ENCODE measurements at regions not wholly inside any gene's neighbourhood (a gene's known extent, or its start where the extent isn't known, plus 50 kb on each side); places are given as distances from the start of the nearest gene placed in this dataset.

DNA sequence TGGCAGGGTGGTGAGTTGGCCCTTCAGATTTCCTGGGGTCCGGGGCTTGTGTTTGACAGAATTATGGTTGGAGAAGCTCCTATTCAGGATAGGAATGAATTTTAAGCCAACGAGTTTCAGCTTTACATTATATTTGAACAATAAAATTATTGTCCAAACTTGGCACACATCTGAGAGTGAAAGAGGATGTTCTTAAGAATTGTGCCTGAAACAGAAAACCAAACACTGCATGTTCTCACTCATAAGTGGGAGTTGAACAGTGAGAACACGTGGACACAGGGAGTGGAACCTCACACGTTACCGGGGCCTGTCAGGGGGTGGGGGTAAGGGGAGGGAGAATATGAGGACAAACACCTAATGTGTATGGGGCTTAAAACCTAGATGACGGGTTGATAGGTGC lies 111.8 kb upstream of the ACTBL2 start:
- H3K27me3 ChIP-seq (ENCODE audit: control insufficient read depth, insufficient read depth, low read length), result no peaks in the 10 kb centered on the region
- no peak for DNase-seq (ENCODE audit: low read depth)
- H3K36me3 ChIP-seq (ENCODE audit: control insufficient read depth, insufficient read depth, low read length), result no peaks in the 10 kb centered on the region
- no peak overlapping the region for H3K4me3 ChIP-seq (ENCODE audit: low read depth, low read length)
- TF ChIP-seq CTCF (IDR thresholded peaks at IDR 0.05; ENCODE audit: insufficient read depth, low read length, poor library complexity, severe bottlenecking), result no peak

- Histone ChIP-seq H3K4me3 (ENCODE audit: low read depth, low read length) (no peak overlapping the region), H3K36me3 (ENCODE audit: control insufficient read depth, insufficient read depth, low read length) (no peaks in the 10 kb centered on the region), H3K27me3 (ENCODE audit: control insufficient read depth, insufficient read depth, low read length) (no peaks in the 10 kb centered on the region)
- TF ChIP-seq CTCF (IDR thresholded peaks at IDR 0.05; ENCODE audit: insufficient read depth, low read length, poor library complexity, severe bottlenecking), result no peak
- DNase-seq (ENCODE audit: low read depth), result no peak
These were observed 109.6 kb upstream of the ACTBL2 start for GRCh38 chr5:57592236-57592635.

- H3K36me3 ChIP-seq (ENCODE audit: control insufficient read depth, insufficient read depth, low read length), result no peaks in the 10 kb centered on the region
- H3K27me3 ChIP-seq (ENCODE audit: control insufficient read depth, insufficient read depth, low read length), result no peaks in the 10 kb centered on the region
- no peak for TF ChIP-seq CTCF (IDR thresholded peaks at IDR 0.05; ENCODE audit: insufficient read depth, low read length, poor library complexity, severe bottlenecking)
- no peak overlapping the region for H3K4me3 ChIP-seq (ENCODE audit: low read depth, low read length)
- no peak for DNase-seq (ENCODE audit: low read depth)
These were observed 104.0 kb upstream of the ACTBL2 start for GRCh38 chr5:57586649-57587048.

DNA sequence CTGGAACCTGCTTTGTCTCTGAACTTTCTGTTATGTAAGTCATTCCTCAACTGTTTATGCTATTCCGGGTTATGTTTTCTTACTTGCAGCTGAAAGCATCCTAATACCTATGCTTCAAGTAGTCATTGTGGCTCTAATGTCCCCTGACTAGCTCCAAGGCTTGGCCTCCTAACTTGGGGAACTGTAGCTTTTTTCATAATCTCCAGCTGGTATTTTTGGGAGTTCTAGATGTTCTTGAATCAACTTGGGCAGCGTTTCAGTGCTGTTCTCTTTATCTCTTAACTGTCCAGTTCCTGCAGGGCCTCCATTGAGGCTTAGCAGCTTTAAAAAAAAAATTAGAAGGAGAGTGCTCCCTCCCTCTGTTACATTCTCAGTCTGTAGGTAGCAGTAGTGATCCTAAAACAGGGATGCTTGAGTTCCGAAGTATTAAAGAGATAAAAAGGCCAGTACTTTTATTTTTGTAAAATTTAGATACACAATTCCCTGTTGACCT lies 100.0 kb upstream of the ACTBL2 start:
- TF ChIP-seq CTCF (IDR thresholded peaks at IDR 0.05; ENCODE audit: insufficient read depth, low read length, poor library complexity, severe bottlenecking), result no peak
- Histone ChIP-seq H3K27me3 (ENCODE audit: control insufficient read depth, insufficient read depth, low read length) (no peaks in the 10 kb centered on the region), H3K36me3 (ENCODE audit: control insufficient read depth, insufficient read depth, low read length) (no peaks in the 10 kb centered on the region), H3K4me3 (ENCODE audit: low read depth, low read length) (no peak overlapping the region)
- DNase-seq (ENCODE audit: low read depth), result no peak

GRCh38 chr5:57581772-57582171 lies 99.2 kb upstream of the ACTBL2 start:
- no peaks in the 10 kb centered on the region for H3K36me3 ChIP-seq (ENCODE audit: control insufficient read depth, insufficient read depth, low read length)
- DNase-seq (ENCODE audit: low read depth), result no peak
- TF ChIP-seq CTCF (IDR thresholded peaks at IDR 0.05; ENCODE audit: insufficient read depth, low read length, poor library complexity, severe bottlenecking), result no peak
- no peak overlapping the region for H3K4me3 ChIP-seq (ENCODE audit: low read depth, low read length)
- no peaks in the 10 kb centered on the region for H3K27me3 ChIP-seq (ENCODE audit: control insufficient read depth, insufficient read depth, low read length)

DNA sequence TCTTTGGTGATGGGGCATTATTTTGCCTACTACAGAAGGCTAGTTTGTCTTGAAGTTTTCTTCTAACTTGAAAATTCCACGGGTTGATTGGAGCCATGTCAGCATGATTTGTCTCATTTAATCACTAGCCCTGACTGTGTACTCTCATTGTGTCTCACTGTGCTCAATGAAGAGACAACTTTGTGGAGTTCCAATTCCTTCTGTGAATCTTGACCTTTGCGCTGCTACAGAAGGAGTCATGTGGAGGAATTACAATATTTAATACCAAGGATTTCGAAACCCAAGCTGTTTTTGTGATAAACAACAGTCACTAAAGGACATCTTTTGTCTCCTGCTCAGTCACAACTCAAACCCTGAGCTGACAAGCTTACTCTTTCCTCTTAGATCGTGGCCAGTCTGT lies 98.6 kb upstream of the ACTBL2 start:
- Histone ChIP-seq H3K36me3 (ENCODE audit: control insufficient read depth, insufficient read depth, low read length) (no peaks in the 10 kb centered on the region), H3K27me3 (ENCODE audit: control insufficient read depth, insufficient read depth, low read length) (no peaks in the 10 kb centered on the region), H3K4me3 (ENCODE audit: low read depth, low read length) (no peak overlapping the region)
- no peak for DNase-seq (ENCODE audit: low read depth)
- TF ChIP-seq CTCF (IDR thresholded peaks at IDR 0.05; ENCODE audit: insufficient read depth, low read length, poor library complexity, severe bottlenecking), result no peak
